Heart right ventricle (tissue), 16 donors: ENCODE measurements at regions not wholly inside any gene's neighbourhood (a gene's known extent, or its start where the extent isn't known, plus 50 kb on each side); places are given as distances from the start of the nearest gene placed in this dataset.

Experiments
- ATAC-seq, 8 donors: fragments of 200-7000 bp; cut with Tn5 transposase; one replicate each; pipeline ENCODE4 v1.9.1; 2020; ENCODE audit warnings: mild to moderate bottlenecking in 8 of 8, moderate library complexity in 8 of 8, moderate number of reproducible peaks in 1 of 8
- DNase-seq, 2 donors: peaks; one replicate each; pipeline ENCODE4 v3.0.0-alpha.2; 2020
- H3K27ac ChIP-seq, 10 donors: fragments of 200-600 bp; sonication (generic) in 2 of 10; one replicate each; pipeline versions ENCODE4 v1.5.0 to v1.8.0; 2020 to 2022; ENCODE audit warnings: mild to moderate bottlenecking in 3 of 10
- H3K27me3 ChIP-seq, 7 donors: fragments of 200-600 bp; one replicate each; pipeline ENCODE4 v1.8.0; 2021 to 2022; ENCODE audit warnings: mild to moderate bottlenecking in 2 of 7
- H3K36me3 ChIP-seq, 9 donors: fragments of 200-600 bp; sonication (generic) in 1 of 9; one replicate each; pipeline versions ENCODE4 v1.5.0 to v1.8.0; 2020 to 2022; ENCODE audit warnings: mild to moderate bottlenecking in 2 of 9
- H3K4me1 ChIP-seq, 9 donors: fragments of 200-600 bp; sonication (generic) in 1 of 9; one replicate each; pipeline versions ENCODE4 v1.5.0 to v1.8.0; 2020 to 2022; ENCODE audit warnings: mild to moderate bottlenecking in 4 of 9
- H3K4me3 ChIP-seq, 10 donors: fragments of 200-600 bp; sonication (generic) in 2 of 10; one replicate each; pipeline versions ENCODE4 v1.5.0 to v1.8.0; 2020 to 2022; ENCODE audit warnings: mild to moderate bottlenecking in 7 of 10, moderate library complexity in 2 of 10
- H3K9me3 ChIP-seq, 11 donors: fragments of 200-600 bp in 10 of 11; sonication (generic) in 2 of 11; one replicate each; pipeline versions ENCODE4 v1.5.0 to v1.8.0; 2013 to 2022; ENCODE audit warnings: mild to moderate bottlenecking in 2 of 11, control low read depth in 1 of 11, moderate library complexity in 1 of 11
- CTCF ChIP-seq, 9 donors: fragments of 200-600 bp; sonication (generic) in 2 of 9; IDR thresholded peaks; one replicate each; pipeline versions ENCODE4 v1.5.0 to v1.8.0; 2021 to 2022; ENCODE audit warnings: antibody characterized with exemption in 9 of 9, mild to moderate bottlenecking in 5 of 9, moderate library complexity in 1 of 9
- WGBS, 2 donors: extraction: QIAGEN DNeasy Blood & Tissue Kit; methylation state at CpG; one replicate each; pipeline ENCODE4 v1.1.7; 2013; ENCODE audit warnings: inconsistent platforms in 1 of 2; 5-methylcytosine and 5-hydroxymethylcytosine counted together
- intact Hi-C, 10 donors: fragments of 100-400 bp; cut with DNase I; formaldehyde crosslinking; loops; one replicate each; pipeline versions ENCODE4 v1.11.1 to v1.14.2; 2022
- donor health status: Arrhythmogenic right ventricular cardiomyopathy.
- donor health status: ischemic (EF 13 %, LVEDD 7.1; RV severe dilation, severe dysfunction).
- donor health status: healthy with polysubstance abuse.
- donor health status: DM: no; HTN: yes; CAD: no.
- donor health status: DM: no; HTN: no; CAD: no.
- donor health status: ischemic (EF 25% LVEDD 6.9; RV normal size, moderate dysfunction).
- donor health status: ischemic (EF 25% LVEDD 5.7; RV mildly dilated, moderate dysfunction).
- donor health status: healthy.
- donor health status: DM: yes; HTN: yes; CAD: no.
- donor health status: Ischemic cardiomyopathy.
- donor health status: ischemic (EF 35%, LVEDD 5.7; RV mildly dilated, moderate dysfunction).
- donor health status: nonischemic (EF 11% LVEDD 7.7; RV severe dilation, severe dysfunction).
- donor health status: DM: yes; HTN: yes; CAD: no.
- donor health status: PGD.
- donor health status: ischemic (EF 29% LVEDD 5.4; RV normal size, mild dysfunction).
- donor health status: nonischemic (EF 23%, LVEDD 6.1; RV moderate dilation, normal function).

DNA sequence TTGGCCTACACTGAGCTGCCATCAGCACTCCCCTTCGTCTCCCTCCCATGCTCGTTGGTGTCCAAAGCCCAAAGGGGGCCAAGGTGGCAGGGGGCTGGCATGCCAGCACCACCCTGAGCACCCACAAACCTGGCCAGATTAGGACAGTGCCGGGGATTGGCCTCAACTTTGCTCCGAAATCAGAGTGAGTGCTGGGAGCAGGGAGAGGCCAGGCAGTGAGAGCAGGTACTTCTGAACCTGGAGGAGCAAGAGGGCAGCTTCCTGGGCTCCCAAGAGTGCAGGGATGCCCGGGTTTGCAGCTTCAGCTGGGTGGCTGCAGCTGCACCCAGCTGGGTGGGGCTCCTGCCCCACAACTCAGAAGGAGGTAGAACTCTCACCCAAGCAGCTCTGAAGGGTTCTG, 563.0 kb downstream of the SI start:
- Histone ChIP-seq H3K27ac (no peak overlapping the region), H3K4me3 (no peak overlapping the region), H3K9me3 (peaks cover 0 to 55% (median 8%) of the 10 kb centered on the region in 11 donors), H3K4me1 (no peaks in the 10 kb centered on the region), H3K27me3 (no peaks in the 10 kb centered on the region), H3K36me3 (no peaks in the 10 kb centered on the region)
- ATAC-seq (no peak), DNase-seq (no peak)
- WGBS, 2 donors = 77 to 78% methylated on average over 5 of the region's 5 CpGs
- intact Hi-C loops = no loop called here
- no peak for TF ChIP-seq CTCF (IDR thresholded peaks at IDR 0.05)

- Histone ChIP-seq H3K4me3 (no peak overlapping the region), H3K9me3 (peaks cover 0 to 48% (median 8%) of the 10 kb centered on the region in 11 donors), H3K4me1 (no peaks in the 10 kb centered on the region), H3K27ac (no peak overlapping the region), H3K27me3 (no peaks in the 10 kb centered on the region), H3K36me3 (no peaks in the 10 kb centered on the region)
- WGBS, 2 donors = 90 to 94% methylated on average over 6 of the region's 6 CpGs
- DNase-seq (no peak), ATAC-seq (no peak)
- TF ChIP-seq CTCF (IDR thresholded peaks at IDR 0.05) = no peak
- intact Hi-C loops = no loop called here
These were observed 563.7 kb downstream of the SI start for GRCh38 chr3:164514576-164514975.

DNA sequence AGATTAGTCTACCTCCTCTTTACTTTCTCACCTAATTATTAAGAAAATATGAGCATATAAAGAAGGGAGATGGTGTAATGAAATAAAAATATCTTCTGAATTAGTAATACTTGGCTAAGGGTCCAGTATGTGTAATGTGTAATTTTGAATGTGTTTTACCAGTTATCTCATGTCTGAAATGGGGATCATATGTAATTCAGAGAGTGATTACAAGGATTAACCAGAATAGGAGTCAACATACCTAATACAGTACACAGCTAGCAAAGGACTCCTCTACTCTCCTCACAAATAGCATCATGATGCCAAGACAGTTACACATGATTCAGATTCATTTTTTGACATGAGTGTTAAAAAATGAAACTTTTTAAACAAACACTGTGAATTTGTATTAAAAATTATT, 570.4 kb downstream of the SI start:
- no peaks in the 10 kb centered on the region for H3K36me3 ChIP-seq
- intact Hi-C loops = no loop called here
- no peak for TF ChIP-seq CTCF (IDR thresholded peaks at IDR 0.05)
- H3K27ac ChIP-seq = no peak overlapping the region
- no peaks in the 10 kb centered on the region for H3K4me1 ChIP-seq
- DNase-seq = no peak
- no peaks in the 10 kb centered on the region for H3K27me3 ChIP-seq
- H3K9me3 ChIP-seq = peaks cover 0 to 6% (median 0%) of the 10 kb centered on the region in 11 donors
- no peak overlapping the region for H3K4me3 ChIP-seq
- no peak for ATAC-seq

- Histone ChIP-seq H3K36me3 (no peaks in the 10 kb centered on the region), H3K4me1 (no peaks in the 10 kb centered on the region), H3K9me3 (peaks cover 0 to 7% (median 0%) of the 10 kb centered on the region in 11 donors), H3K4me3 (no peak overlapping the region), H3K27ac (no peak overlapping the region), H3K27me3 (no peaks in the 10 kb centered on the region)
- no peak for TF ChIP-seq CTCF (IDR thresholded peaks at IDR 0.05)
- DNase-seq (no peak), ATAC-seq (no peak)
- intact Hi-C loops = no loop called here
These were observed 579.4 kb downstream of the SI start for GRCh38 chr3:164498917-164499316.

DNA sequence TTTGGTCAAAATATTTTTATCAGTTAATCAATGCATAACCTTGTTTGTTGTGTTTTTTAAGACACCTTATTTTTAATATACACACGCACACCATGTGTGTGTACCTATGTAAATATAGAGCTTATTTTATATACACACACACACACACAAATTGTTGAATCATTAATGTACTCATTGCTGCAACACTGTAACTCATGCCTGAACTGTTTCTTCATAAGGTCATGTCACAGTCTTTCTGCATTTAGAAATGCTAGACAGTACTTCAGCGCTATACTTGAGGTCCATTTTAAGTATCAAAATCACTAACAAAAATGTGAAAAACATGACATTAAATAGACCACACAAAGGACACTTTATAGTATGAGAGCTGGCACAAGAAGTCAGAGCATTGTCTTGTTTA, 589.4 kb downstream of the SI start:
- intact Hi-C loops = no loop called here
- 78 to 88% methylated on average over 2 of the region's 2 CpGs for WGBS, 2 donors
- Histone ChIP-seq H3K27ac (no peak overlapping the region), H3K4me3 (no peak overlapping the region), H3K27me3 (no peaks in the 10 kb centered on the region), H3K4me1 (no peaks in the 10 kb centered on the region), H3K36me3 (no peaks in the 10 kb centered on the region), H3K9me3 (peaks cover 0 to 7% (median 0%) of the 10 kb centered on the region in 11 donors)
- no peak for TF ChIP-seq CTCF (IDR thresholded peaks at IDR 0.05)
- DNase-seq (no peak), ATAC-seq (no peak)
